B cell (primary cell): ENCODE measurements at regions not wholly inside any gene's neighbourhood (a gene's known extent, or its start where the extent isn't known, plus 50 kb on each side); places are given as distances from the start of the nearest gene placed in this dataset.

ENCODE experiments used
- ATAC-seq: fragments of 200-7000 bp; cut with Tn5 transposase; one replicate; pipeline ENCODE4 v1.10.0; 2021; ENCODE audit warnings: low read depth, mild to moderate bottlenecking, moderate number of reproducible peaks, moderate library complexity
- CTCF ChIA-PET: fragments of 350-600 bp; sonication (Branson Sonifier 250); formaldehyde crosslinking; loops from one replicate; lab custom pipeline; 2021; ENCODE audit warnings: antibody characterized with exemption, inconsistent platforms; lab: Charles Lee
- POLR2A ChIA-PET: fragments of 350-600 bp; sonication (Branson Sonifier 250); formaldehyde crosslinking; loops from one replicate; lab custom pipeline; 2021; ENCODE audit warnings: antibody characterized with exemption; lab: Charles Lee
- DNase-seq: peaks from one replicate; pipeline ENCODE4 v3.0.0; 2013
- H2AFZ ChIP-seq: 2 replicates; pipeline ENCODE4 v1.6.1; 2012; ENCODE audit warnings: mild to moderate bottlenecking, low read depth, low read length; ENCODE audit not compliant: insufficient read depth, poor library complexity, severe bottlenecking
- H3K27ac ChIP-seq, 2 donors: 1 replicate in 1 of 2; 2 replicates in 1 of 2; pipeline ENCODE4 v1.5.1; 2012 to 2013; ENCODE audit warnings: low read length in 2 of 2, mild to moderate bottlenecking in 2 of 2, moderate library complexity in 1 of 2
- H3K27me3 ChIP-seq, 4 experiments: fragments of 200-600 bp in 1 of 4; sonication (generic) in 1 of 4; replicated peaks in 1 of 4; 1 replicate in 2 of 4; 2 replicates in 2 of 4; pipeline versions ENCODE4 v1.6.1 to v1.7.0; 2013 to 2016; ENCODE audit warnings: low read length in 3 of 4, mild to moderate bottlenecking in 2 of 4, mixed read lengths in 1 of 4, moderate library complexity in 1 of 4; ENCODE audit not compliant: insufficient read depth in 4 of 4, control insufficient read depth in 3 of 4; ENCODE audit errors: control extremely low read depth in 1 of 4
- H3K36me3 ChIP-seq, 2 experiments: replicated peaks in 1 of 2; 1 replicate in 1 of 2; 2 replicates in 1 of 2; pipeline versions ENCODE4 v1.6.1 to v1.7.1; 2013; ENCODE audit warnings: low read length in 1 of 2; ENCODE audit not compliant: insufficient read depth in 2 of 2, control insufficient read depth in 1 of 2; ENCODE audit errors: control extremely low read depth in 1 of 2, extremely low read depth in 1 of 2
- H3K4me1 ChIP-seq, 2 donors: fragments of 200-600 bp in 1 of 2; sonication (generic) in 1 of 2; 1 replicate in 1 of 2; 2 replicates in 1 of 2; pipeline versions ENCODE4 v1.5.1 to v1.6.1; 2013 to 2017; ENCODE audit warnings: low read length in 2 of 2; ENCODE audit not compliant: control insufficient read depth in 2 of 2, insufficient read depth in 2 of 2
- H3K4me2 ChIP-seq: replicated peaks from 2 replicates; pipeline ENCODE3; 2012; ENCODE audit warnings: mild to moderate bottlenecking, low read depth, low read length; ENCODE audit not compliant: poor library complexity, severe bottlenecking
- H3K4me3 ChIP-seq, 5 experiments: fragments of 200-600 bp in 1 of 5; sonication (generic) in 1 of 5; 1 replicate in 3 of 5; 2 replicates in 2 of 5; pipeline versions ENCODE4 v1.5.1 to v1.7.0; 2011 to 2016; ENCODE audit warnings: low read length in 4 of 5, mild to moderate bottlenecking in 4 of 5, low read depth in 2 of 5, control low read depth in 1 of 5, moderate library complexity in 1 of 5; ENCODE audit not compliant: insufficient read depth in 1 of 5; ENCODE audit errors: control extremely low read depth in 1 of 5, extremely low read depth in 1 of 5
- H3K79me2 ChIP-seq: fragments of 200-600 bp; sonication (generic); one replicate; pipeline ENCODE4 v1.6.0; 2016; ENCODE audit warnings: low read length; ENCODE audit not compliant: control insufficient read depth, insufficient read depth
- H3K9ac ChIP-seq: fragments of 200-600 bp; sonication (generic); 2 replicates; pipeline ENCODE4 v1.6.1; 2017; ENCODE audit warnings: mild to moderate bottlenecking, low read length, moderate library complexity
- H3K9me3 ChIP-seq, 3 donors: one replicate each; pipeline versions ENCODE4 v1.6.1 to v1.7.1; 2013; ENCODE audit warnings: low read length in 2 of 3; ENCODE audit not compliant: control insufficient read depth in 2 of 3, insufficient read depth in 1 of 3; ENCODE audit errors: control extremely low read depth in 1 of 3
- H4K20me1 ChIP-seq: 2 replicates; pipeline ENCODE4 v1.6.0; 2012; ENCODE audit warnings: mild to moderate bottlenecking, low read length; ENCODE audit not compliant: insufficient read depth, control insufficient read depth, poor library complexity, severe bottlenecking
- H3K27ac Mint-ChIP-seq: one replicate; pipeline ENCODE4 v1.8.0; 2021; ENCODE audit warnings: mixed read lengths
- H3K27me3 Mint-ChIP-seq: one replicate; pipeline ENCODE4 v1.8.0; 2021; ENCODE audit warnings: mixed read lengths
- H3K4me1 Mint-ChIP-seq: one replicate; pipeline ENCODE4 v1.8.0; 2021; ENCODE audit warnings: mixed read lengths
- H3K4me3 Mint-ChIP-seq: one replicate; pipeline ENCODE4 v1.8.0; 2021; ENCODE audit warnings: mixed read lengths
- H3K9me3 Mint-ChIP-seq: one replicate; pipeline ENCODE4 v1.8.0; 2022; ENCODE audit warnings: mixed read lengths; ENCODE audit not compliant: insufficient read depth
- CTCF ChIP-seq: fragments of 200-600 bp; IDR thresholded peaks from one replicate; pipeline ENCODE4 v1.8.0; 2022; ENCODE audit warnings: antibody characterized with exemption, mild to moderate bottlenecking
- EZH2 ChIP-seq: IDR thresholded peaks from 2 replicates; pipeline ENCODE4 v1.6.1; 2012; ENCODE audit warnings: borderline replicate concordance, low read depth, mild to moderate bottlenecking, moderate library complexity, low read length; ENCODE audit not compliant: insufficient read depth, poor library complexity, severe bottlenecking
- WGBS: methylation state at CpG from one replicate; pipeline ENCODE4 v1.1.5; 2013; ENCODE audit warnings: missing lambda C conversion rate; ENCODE audit not compliant: insufficient coverage; 5-methylcytosine and 5-hydroxymethylcytosine counted together
- intact Hi-C: fragments of 100-400 bp; cut with micrococcal nuclease; formaldehyde crosslinking; loops from one replicate; pipeline ENCODE4 v1.10.0; 2022

- no peak overlapping the region for H2AFZ ChIP-seq
- no CpG with 5 or more reads among the region's 3 CpGs for WGBS
- ATAC-seq (no peak), DNase-seq (no peak)
- Mint-ChIP-seq H3K9me3 (no peaks in the 10 kb centered on the region), H3K27me3 (peaks cover 44% of the 10 kb centered on the region), H3K4me1 (no peaks in the 10 kb centered on the region), H3K4me3 (no peak overlapping the region), H3K27ac (no peak overlapping the region)
- CTCF ChIA-PET, result no interaction called here
- H3K9me3 ChIP-seq, result no peaks in the 10 kb centered on the region
- no peak overlapping the region for H3K27ac ChIP-seq
- no peak overlapping the region for H3K4me2 ChIP-seq
- peaks cover 0 to 6% (median 0%) of the 10 kb centered on the region in 4 experiments for H3K27me3 ChIP-seq
- H3K9ac ChIP-seq, result no peak overlapping the region
- POLR2A ChIA-PET, result no interaction called here
- H3K4me3 ChIP-seq, result no peak overlapping the region
- H3K36me3 ChIP-seq, result no peaks in the 10 kb centered on the region
- H4K20me1 ChIP-seq, result no peaks in the 10 kb centered on the region
- intact Hi-C loops, result no loop called here
- TF ChIP-seq EZH2, result no peak
- TF ChIP-seq CTCF, result no peak
- no peaks in the 10 kb centered on the region for H3K79me2 ChIP-seq
- H3K4me1 ChIP-seq, result no peaks in the 10 kb centered on the region
Measured at GRCh38 chr17:6304894-6305612, 129.9 kb downstream of the AIPL1 start.

- H3K9me3 ChIP-seq, result no peaks in the 10 kb centered on the region
- no peak overlapping the region for H3K27ac Mint-ChIP-seq
- POLR2A ChIA-PET, result no interaction called here
- H3K9me3 Mint-ChIP-seq, result no peaks in the 10 kb centered on the region
- no peaks in the 10 kb centered on the region for H3K4me1 ChIP-seq
- no peak overlapping the region for H3K27ac ChIP-seq
- 13% methylated on average over 5 of the region's 5 CpGs for WGBS
- H3K79me2 ChIP-seq, result no peaks in the 10 kb centered on the region
- CTCF ChIA-PET, result no interaction called here
- H3K27me3 ChIP-seq, result peaks cover 0 to 6% (median 0%) of the 10 kb centered on the region in 4 experiments
- no peaks in the 10 kb centered on the region for H4K20me1 ChIP-seq
- DNase-seq (no peak), ATAC-seq (no peak)
- no peak overlapping the region for H3K9ac ChIP-seq
- peaks cover 40% of the 10 kb centered on the region for H3K27me3 Mint-ChIP-seq
- no peak overlapping the region for H3K4me3 ChIP-seq
- no peak overlapping the region for H3K4me2 ChIP-seq
- H3K4me1 Mint-ChIP-seq, result no peaks in the 10 kb centered on the region
- H3K4me3 Mint-ChIP-seq, result no peak overlapping the region
- no peak overlapping the region for H2AFZ ChIP-seq
- H3K36me3 ChIP-seq, result no peaks in the 10 kb centered on the region
- no peak for TF ChIP-seq EZH2
- intact Hi-C loops, result no loop called here
Measured at GRCh38 chr17:6303664-6304063, 131.3 kb downstream of the AIPL1 start.
